ENCODE measurements at regions not wholly inside any gene's neighbourhood (a gene's known extent, or its start where the extent isn't known, plus 50 kb on each side); places are given as distances from the start of the nearest gene placed in this dataset.
A peak's percentile ranks its signal among the peaks of the same experiment; 100 is the strongest.

DNA sequence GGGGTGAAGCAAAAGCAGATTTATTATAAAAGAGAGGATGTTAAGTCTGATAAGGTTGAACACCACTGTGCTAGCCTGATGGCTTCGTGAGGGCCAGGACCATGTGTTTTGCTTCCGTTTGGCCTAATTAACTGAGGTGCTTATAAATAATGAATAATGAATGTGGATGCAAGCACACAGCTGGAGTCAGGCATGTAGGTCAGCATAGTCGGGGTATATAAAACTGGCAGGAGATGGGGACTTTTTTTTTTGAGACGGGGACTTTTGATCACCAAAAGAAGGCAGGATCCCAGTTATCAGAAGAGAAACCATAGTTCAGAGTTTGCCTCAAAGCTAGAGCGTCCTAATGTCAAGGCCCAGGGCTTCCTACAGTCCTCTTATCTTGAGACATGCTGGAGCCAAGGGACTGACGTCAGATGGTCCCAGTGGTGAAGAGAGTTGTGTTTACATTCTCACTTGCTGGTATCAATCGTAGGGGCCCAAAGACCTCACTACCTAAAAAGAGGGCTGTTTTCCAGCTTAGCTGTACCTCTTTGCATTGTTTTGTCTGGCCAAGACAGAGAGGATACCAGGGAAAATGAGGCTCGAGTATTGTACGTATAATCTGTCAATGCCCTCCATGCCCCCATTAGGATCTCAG lies 50.4 kb downstream of the RTL9 start:
- DNase-seq (ENCODE audit: low spot score) = no peak

DNA sequence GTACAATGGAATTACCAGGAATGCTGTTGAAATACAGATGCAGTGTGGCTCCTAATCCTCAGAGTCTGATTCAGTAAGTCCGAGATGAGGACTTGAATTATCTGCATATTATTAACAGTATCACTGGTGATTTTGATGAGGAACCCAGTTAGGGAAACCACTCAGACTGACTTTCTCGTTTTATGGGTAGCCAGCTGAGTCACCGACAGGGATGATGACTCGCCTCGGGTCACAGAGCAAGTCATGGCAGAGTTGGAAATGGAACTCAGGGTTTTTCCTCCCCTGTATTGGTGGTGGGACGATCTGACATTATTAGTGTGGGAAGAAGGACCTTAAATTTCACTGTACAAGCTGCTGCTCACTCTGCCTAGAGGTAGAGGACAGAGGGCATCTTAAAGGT lies 51.3 kb downstream of the RTL9 start:
- DNase-seq (ENCODE audit: low spot score) = no peak

DNA sequence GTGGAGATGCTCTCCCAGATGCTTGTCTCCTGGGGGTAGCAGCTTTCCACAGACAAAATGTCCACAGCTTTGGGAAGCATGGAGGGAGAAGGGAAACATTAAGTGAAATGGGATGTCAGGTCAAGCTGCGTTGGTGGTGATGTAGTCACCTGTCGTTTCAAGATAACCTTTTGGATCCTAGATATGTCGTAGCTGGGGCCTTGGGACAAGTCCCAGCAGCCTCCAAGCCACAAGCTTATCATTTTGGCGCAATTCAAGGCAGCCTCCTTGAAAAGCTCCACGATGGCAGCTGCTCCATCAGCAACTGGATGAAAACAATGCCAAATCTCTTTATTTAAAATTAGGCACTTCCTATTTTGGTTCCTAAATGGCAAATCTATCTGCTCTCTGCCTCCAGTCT lies 52.0 kb downstream of the RTL9 start:
- DNase-seq (ENCODE audit: low spot score) = no peak

DNA sequence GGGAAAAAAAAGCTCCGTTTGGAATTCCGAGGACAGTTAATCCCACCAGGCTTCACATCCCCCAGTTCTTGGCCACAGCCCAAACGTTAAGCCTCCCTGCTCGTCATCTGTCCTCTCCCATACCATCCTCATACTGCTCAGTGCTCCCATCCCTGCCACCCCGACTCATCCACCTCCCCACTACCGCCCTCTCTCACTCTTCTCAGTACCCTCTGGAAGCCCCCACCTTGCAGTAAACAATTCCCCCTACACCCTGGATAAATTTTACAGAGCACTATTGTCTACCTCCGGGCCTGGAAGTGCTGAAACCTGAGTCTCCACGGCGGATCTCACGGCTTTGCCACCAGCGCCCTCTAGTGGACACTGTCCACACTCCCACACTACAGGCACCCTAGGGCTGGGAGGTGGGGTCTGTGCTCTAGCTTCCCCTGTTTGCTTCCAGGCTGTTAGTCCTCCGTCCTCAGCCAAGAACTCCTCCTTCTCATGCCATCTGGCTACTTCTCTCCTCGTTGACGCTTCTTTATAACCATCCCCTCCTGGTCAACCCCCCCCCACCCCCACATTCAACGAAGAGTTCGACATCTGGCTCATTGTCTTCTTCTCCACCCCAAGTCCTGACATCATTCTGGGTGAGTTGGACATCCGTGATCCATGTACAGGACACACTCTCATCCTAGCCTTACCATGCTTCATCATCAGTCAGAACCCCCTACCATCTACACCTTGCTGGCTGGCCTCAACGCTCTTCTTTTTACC lies 54.5 kb downstream of the RTL9 start:
- DNase-seq (ENCODE audit: low spot score) = peak; percentile 60

DNA sequence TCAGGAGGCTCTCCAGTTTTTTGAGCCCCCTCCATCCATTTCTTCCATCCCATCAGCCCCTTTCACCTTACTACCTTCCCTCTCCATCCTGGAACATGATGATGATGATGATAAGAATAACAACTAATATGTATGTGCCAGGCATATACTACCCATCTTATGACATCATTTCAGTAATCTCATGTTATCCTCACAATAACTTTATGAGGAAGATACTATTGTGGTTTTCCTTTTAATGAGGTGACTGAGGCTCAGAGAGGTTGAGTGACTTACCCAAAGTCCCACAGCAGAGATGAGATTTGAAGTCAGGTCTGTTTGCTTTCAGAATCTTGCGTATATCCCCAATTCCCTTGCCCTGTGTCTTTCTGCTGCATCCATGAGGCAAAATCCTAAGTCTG lies 55.1 kb downstream of the RTL9 start:
- no peak for DNase-seq (ENCODE audit: low spot score)

DNA sequence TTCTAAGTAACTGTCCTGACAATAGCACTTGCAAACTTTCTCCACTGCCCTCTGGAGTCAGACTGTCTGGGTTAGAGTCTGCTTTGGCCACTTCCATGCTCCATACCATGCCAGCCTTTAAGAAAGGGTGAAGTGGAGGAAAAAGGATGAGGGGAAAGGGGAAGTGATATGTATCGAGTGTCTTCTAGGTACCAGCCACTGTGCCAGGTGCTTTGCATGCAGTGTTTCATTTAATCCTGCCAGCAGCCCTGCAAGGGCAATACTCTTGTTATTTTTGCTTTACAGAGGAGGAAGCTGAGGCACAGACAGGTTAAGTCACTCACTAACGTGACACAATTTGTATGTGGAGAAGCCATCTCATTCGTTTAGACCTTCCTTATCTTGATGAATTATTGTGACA lies 55.6 kb downstream of the RTL9 start:
- DNase-seq (ENCODE audit: low spot score) = no peak

DNA sequence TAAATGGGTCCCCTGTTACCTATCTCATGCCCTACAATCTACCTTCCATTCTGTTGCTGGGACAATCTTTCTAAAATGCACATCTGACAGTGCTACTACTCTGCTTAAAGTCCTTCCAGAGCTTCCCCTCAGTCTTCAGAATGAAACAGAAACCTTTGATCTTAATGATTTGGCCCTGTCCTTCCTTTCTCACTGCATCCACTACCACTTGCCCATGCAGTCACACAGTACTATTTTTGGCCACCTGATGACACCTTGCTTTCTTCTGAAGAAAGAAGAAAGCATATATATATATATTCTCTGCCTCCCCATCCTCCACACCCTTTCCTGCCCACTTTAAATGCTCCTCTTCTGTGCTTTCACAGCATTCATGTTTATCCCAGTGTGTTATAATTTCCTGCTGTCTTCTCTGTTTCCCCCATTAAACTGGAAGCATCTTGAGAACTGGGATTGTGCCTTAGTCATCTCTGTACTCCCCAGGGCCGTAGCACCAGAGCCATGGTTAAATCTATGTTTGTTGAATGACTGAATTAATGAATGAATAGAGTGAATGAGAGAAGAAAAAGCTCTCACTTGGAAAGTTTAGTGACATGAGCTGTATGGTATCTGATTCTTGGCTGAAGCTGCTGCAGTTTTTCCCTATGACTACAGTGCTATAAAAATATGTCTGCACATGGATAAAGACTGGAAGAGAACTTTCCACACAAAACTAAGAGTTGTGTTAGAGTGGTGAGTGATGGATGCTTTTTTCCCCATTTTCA lies 56.2 kb downstream of the RTL9 start:
- DNase-seq (ENCODE audit: low spot score) = no peak

DNA sequence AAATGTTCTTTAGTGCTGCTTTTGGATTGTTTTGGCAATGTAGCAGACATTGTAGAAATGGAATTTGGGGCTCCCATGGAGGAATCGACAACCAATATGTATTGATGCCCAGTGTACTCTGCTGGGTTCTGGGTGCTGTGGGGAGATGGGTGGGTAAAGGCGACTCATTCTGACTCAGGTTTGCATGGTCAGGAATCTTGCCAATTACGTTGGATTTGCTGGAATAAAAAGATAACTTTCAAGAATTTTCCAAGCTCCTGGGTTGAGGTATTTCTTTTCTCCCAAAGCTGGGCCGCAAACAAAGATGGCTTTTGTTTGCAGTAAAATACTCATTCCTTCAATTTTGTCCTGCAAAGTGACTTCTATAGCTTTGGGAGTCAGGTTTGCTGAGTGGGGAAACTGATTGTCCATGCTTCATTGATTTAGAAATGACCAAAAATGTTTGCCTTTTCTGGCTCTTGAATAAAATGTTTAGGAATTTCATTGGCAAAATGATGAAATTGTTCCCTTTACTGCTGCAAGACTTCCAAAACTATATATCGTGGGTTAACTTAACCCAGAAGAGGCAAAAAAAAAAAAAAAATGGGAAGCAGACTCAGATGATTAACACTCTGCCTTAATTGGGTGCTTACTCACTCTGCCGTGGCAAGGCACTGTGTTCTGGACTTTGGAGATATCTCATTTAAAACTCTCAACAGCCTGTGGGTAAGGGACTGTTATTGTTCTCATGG lies 57.0 kb downstream of the RTL9 start:
- no peak for DNase-seq (ENCODE audit: low spot score)

DNA sequence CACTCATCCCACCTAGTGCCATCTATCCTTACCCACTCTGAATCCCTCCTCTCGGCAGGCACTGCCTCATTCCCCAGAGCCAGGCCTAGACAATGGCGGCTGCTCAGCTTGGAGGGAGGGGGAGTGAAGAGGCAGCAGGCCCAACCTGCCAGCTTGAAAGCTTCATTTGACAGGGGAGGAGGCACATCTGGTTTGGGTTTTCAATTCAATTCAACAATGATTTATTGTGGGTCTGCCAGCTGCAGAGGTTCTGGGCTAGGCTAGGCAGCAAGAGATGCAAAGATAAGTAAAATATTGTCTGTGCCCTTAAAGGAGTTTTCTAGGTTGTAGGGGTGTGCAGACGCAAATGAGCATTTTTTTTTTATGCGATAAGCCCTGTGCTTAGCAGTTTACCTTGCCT lies 58.5 kb downstream of the RTL9 start:
- DNase-seq (ENCODE audit: low spot score) = peak; percentile 33

DNA sequence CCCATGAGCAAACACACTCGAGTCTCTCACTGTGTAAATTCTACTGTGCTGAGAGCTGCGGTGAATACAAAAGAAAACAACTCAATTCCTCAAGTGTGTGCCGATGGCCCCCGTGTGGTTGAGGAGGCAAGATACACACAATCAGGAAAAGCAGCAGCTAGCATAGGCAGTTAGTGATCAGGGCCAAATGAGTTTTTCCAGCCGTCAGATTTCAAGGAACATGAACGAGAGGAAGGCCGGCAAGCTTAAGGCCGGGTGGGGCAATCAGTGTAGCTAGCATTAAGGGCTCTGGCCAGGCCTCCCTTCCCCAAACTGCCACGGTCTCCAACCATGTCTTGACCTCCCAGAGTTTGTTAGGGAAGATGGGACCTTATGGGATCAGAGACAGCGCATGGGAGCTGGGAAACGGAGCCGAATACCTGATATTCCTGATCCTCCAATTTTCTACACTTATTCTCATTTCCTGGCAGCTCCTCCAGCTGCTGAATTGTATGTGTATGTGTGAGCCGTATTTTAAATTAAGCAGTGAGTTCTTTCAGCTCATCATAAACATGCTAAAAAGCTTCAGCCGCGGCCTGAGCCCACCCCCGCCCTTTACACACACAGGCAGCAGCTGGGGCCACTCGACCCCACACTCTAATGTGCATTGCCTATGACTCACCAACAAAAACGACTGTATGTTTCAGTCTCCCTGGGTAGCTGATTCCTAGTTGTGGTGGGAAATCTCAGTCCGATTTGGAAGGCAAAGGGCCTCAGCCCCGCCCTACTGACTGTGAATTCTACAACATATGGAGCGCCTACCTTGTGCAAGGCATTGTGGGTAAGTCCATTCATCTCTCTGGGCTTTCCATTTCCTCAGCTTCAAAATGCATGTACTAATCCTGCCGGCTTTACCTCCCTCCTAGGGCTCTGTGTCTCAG lies 59.9 kb downstream of the RTL9 start:
- DNase-seq (ENCODE audit: low spot score) = peak; percentile 50

DNA sequence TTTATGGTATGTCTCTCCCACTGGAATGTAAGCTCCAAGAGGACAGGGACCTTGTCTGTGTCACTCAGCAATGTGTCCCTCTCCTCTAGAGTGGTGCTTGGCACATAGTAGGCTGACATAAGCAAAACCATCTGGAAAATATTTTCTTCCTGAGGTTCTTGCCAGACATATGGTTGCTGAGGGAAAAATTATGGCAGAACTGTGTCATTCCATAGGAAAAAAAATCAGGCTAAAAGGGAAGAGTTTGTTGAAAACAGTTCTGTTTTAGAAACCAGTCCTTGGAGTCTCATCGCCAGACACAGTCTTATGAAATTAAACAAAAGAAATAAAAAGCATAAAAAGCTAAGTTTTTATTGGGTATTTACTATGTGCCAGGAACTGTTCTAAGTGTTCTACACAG lies 60.9 kb downstream of the RTL9 start:
- DNase-seq (ENCODE audit: low spot score) = no peak

DNA sequence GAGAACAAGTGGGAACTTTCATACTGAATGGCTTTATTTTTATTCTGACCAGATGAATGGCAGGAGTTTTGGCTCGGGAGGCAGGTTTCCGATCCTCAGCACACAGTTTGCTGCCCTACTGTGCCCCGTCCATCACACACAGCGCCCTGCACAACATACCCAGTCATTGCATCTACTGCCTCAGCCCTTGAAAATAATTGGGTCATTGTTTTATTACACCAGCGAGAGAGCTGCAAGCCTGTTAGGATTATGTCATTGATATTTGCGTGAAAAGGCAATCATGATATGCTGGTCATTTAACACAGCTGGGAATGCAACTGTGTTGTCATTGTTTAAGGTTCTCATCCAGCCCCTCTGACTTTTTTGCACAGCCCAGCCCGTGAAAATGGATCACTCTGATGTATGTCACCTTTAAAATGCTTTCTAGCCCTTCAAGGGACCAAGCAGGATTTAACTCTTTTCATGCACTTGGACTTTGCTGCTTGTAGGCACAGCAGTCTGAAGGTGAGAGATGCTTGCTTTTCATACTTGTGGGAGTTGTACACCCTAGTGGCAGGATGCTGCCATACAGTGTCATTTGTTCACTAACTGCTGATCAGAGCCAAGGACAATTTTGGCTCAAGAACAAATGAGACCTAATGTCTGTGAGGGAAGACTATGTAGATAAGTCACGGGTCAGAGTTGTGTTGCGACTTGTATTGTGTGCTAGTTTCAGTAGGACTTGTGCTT lies 62.3 kb downstream of the RTL9 start:
- peak; percentile 83 for DNase-seq (ENCODE audit: low spot score)

DNA sequence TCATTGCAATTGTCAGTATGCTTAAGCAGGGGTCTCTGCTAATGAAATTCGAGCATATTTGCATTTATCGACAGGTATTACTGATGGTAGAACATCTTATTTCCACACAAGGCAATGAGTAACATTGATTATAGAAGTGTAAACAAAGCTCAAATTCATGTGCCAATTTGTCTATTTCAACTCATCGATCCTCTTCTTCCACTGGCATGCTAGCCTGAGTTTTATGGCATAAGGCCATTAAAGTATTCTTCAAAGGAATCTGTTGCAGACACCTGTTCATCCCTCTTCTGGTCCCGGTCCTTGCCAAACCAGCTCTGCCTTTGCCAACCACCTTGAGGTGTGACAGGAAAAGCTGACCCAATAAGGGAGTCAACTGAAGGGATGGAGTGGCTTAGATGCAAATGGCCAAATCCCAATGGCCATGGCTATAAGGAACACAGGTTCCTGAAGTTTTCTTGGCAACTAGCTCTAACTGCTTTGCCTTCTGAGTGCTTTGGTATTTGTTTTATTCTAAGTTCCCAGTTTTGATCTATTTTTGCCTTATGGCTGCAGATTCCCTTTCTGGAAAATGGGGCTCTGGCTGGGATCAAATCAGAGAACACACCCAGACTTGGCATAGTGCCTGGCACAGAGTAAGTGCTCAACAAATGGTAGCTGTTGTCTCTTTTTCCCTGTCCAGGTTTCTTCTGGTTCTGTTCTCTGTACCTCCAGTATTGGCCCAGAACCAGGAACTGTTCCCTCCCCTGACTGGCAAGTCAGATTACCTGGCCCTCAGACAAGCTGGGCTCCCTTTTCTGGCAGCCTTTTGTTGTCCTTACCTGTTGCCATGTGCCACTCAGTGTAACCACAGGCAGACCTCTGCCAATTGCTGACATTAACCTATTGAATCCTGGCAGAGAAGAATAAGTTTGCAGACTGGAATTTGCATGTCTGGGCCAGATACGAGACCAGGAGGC lies 63.1 kb downstream of the RTL9 start:
- no peak for DNase-seq (ENCODE audit: low spot score)

DNA sequence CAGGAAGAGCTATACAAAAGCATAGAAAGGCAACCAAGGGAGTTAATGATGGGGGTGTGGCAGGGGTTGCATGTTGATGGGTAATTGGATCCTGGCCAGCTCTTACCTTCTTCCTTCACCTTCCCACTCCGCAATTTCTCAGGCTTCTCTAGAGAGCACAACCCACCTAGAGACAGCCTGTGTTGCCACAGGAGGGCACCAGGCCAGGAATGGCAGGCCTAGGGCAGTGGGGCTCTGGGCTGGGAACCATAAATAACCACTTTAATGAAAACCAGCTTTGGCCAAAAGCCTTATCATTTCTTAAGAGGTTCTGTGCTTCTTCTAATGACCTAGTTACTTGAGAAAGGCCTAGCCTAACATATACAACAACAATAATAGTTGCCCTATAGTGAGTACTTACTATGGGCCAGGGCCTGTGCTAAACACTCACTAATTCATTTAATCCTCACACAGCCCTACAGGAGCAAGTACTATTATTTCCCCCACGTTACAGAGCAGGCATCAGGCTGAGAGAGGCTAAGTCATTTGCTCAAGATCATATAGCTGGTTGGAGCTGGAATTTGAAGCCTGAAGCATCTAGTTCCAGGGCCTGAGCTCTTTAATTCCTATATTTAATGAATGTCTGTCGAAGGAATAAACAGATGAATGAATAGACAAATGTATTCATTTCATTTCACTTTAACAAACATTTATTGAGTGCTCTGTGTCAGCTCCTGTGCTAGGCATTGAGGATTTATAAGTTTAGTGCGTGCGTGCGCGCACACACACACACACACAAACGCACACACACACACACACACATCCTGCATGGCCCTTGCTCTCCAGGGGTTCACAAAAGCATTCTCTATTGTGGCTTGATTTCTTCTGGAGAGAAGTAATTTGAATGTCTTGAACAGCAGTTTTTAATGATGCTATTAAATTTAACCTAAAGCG lies 66.8 kb downstream of the RTL9 start:
- no peak for DNase-seq (ENCODE audit: low spot score)

DNA sequence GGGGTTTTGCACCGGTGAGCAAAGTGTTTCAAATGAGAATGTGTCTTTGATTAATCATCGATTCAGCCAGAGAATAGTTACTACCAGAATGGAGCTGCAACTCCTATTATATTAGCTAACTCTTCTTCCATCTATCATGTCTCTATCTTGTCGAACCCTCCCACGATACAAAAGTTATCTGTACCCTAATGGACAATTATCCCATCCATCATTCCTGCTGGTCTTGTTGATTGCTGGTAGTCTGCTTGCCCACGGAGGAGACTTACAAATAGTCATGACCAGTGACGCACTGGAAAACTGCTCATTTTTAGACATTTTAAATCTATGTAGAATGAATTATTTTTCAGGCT lies 67.5 kb downstream of the RTL9 start:
- DNase-seq (ENCODE audit: low spot score) = no peak

DNA sequence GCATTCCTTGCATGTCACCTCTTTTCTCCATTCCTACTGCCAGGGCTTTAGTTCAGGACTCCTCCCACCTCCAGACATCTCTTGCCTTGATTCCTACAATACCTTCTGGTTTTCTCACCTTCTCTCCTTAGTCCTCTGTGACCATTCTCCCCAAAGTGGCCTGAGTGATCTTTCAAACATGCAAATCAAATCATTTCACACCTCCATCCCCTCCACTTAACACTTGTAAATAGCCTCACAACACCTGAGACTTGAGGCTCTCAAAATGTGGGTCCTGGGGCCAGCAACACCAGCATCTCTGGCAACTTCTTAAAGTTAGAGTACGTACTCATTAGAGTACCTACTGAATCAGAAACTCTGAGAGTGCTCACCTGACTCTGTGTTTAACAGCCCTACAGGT lies 68.4 kb downstream of the RTL9 start:
- no peak for DNase-seq (ENCODE audit: low spot score)

DNA sequence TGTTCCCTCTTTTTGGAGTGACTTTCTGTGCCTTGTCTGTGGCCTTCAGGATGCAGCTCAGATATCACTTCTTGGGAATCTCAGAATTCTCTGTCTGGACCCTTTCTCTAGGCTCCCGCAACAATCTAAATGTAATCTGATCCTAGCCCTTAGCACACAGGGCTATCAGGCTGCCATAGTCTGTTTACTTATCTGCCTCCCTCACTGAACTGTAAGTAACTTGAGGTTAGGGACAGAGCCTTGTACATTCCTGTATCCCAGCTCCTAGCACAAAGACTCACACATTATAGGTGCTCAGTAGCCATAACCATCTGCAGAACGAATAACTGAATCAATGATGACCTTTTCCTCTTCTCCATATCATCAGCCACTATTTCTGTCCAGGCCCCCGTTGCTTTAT lies 69.5 kb downstream of the RTL9 start:
- no peak for DNase-seq (ENCODE audit: low spot score)

DNA sequence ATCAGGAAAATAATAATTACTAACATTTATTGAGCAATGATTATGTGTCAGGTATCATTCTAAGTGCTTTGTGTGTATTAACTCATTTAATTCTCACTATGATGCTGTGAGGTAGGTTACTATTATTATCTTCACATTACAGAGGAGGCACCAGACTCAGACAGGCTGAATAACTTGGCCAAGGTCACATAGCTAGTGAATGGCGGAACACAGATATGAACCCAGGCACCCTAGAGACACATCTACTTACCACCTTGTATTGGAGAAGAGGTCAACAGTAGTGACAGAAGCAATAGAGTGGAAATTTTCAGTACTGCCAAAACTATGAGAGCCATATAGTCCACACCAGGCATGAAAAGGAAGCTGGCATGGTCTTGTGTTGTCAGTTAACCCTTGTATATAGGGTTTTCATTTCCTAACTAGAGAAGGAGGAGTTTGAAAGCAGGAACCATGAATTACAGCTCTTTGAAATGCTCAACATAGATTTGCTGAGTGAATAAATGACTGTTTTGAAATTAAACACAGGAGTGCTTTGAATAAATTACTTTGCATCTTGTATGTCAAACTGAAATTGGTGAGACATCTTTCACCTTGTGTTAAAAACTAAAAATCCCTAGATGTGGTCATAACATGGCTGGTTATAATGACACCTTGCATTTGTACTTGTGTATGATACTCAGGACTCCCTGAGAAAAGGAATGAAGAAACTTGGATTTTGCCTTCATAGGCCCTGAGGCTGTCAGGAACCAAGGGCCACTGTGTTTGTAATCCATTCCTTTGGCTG lies 71.8 kb downstream of the RTL9 start:
- no peak for DNase-seq (ENCODE audit: low spot score)
